ENCODE measurements at regions not wholly inside any gene's neighbourhood (a gene's known extent, or its start where the extent isn't known, plus 50 kb on each side); places are given as distances from the start of the nearest gene placed in this dataset.

DNA sequence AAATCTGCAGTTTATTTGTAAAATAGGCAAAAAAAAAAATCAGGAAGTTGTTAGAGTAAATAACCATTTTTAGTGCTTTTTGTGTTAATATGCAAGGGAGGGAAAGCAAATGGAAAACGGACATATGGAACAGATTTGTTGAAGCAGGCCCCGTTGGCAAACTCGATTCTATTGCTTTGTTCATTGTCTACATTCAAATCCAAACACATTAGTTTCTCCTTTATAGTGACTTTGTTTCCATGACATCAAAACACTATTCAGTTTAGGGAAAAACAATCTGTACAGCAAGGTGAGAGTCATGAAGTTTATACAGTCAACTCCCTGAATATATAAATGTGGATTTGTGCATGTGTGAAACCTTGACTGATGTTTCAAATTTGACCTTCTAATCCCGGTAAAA is 142.2 kb downstream of the FAM47A start:
- TF ChIP-seq EZH2 (IDR thresholded peaks at IDR 0.05; ENCODE audit: borderline replicate concordance), result no peak
- TF ChIP-seq, protein P1, sequence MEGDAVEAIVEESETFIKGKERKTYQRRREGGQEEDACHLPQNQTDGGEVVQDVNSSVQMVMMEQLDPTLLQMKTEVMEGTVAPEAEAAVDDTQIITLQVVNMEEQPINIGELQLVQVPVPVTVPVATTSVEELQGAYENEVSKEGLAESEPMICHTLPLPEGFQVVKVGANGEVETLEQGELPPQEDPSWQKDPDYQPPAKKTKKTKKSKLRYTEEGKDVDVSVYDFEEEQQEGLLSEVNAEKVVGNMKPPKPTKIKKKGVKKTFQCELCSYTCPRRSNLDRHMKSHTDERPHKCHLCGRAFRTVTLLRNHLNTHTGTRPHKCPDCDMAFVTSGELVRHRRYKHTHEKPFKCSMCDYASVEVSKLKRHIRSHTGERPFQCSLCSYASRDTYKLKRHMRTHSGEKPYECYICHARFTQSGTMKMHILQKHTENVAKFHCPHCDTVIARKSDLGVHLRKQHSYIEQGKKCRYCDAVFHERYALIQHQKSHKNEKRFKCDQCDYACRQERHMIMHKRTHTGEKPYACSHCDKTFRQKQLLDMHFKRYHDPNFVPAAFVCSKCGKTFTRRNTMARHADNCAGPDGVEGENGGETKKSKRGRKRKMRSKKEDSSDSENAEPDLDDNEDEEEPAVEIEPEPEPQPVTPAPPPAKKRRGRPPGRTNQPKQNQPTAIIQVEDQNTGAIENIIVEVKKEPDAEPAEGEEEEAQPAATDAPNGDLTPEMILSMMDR (IDR thresholded peaks at IDR 0.05; ENCODE audit: poor library complexity), result no peak
- TF ChIP-seq EZH2phosphoT487 (IDR thresholded peaks at IDR 0.05; ENCODE audit: low read depth, severe bottlenecking, unreplicated experiment), result no peak
